DND-41 (cell line): ENCODE measurements at regions not wholly inside any gene's neighbourhood (a gene's known extent, or its start where the extent isn't known, plus 50 kb on each side); places are given as distances from the start of the nearest gene placed in this dataset.

Experiments used
- EZH2 ChIP-seq: IDR thresholded peaks from 3 replicates; pipeline ENCODE4 v1.6.1; 2012; ENCODE audit warnings: borderline replicate concordance, low read depth, mild to moderate bottlenecking, moderate library complexity, low read length, inconsistent platforms; ENCODE audit not compliant: severe bottlenecking
- TF ChIP-seq, protein P1 (sequence below): IDR thresholded peaks from 2 replicates; pipeline ENCODE4 v1.5.1; 2012; ENCODE audit warnings: borderline replicate concordance, low read length, moderate library complexity, mild to moderate bottlenecking; ENCODE audit not compliant: poor library complexity, severe bottlenecking; ENCODE audit errors: extremely low read depth

DNA sequence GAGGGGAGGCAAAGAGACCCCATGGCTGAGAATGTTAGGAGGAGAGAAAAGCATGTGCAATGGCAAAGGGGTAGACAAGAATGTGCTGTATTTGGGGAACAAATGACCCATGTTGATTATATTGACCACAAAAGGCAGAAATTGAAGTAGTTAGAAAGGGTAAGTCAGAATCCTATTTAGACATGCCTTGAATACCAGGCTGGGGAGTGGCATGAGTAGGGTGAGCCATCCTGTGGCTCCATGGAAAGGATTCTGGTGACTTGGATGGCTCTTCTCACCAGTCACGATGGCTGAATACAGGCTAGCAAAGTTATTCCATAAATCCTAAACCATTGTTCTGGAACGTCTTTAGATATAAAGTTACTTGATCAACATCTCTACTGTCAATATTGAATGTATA lies 73.4 kb upstream of the MEF2C start:
- TF ChIP-seq, protein P1, sequence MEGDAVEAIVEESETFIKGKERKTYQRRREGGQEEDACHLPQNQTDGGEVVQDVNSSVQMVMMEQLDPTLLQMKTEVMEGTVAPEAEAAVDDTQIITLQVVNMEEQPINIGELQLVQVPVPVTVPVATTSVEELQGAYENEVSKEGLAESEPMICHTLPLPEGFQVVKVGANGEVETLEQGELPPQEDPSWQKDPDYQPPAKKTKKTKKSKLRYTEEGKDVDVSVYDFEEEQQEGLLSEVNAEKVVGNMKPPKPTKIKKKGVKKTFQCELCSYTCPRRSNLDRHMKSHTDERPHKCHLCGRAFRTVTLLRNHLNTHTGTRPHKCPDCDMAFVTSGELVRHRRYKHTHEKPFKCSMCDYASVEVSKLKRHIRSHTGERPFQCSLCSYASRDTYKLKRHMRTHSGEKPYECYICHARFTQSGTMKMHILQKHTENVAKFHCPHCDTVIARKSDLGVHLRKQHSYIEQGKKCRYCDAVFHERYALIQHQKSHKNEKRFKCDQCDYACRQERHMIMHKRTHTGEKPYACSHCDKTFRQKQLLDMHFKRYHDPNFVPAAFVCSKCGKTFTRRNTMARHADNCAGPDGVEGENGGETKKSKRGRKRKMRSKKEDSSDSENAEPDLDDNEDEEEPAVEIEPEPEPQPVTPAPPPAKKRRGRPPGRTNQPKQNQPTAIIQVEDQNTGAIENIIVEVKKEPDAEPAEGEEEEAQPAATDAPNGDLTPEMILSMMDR, result no peak
- TF ChIP-seq EZH2, result no peak
